ENCODE measurements at regions not wholly inside any gene's neighbourhood (a gene's known extent, or its start where the extent isn't known, plus 50 kb on each side); places are given as distances from the start of the nearest gene placed in this dataset.

DNA sequence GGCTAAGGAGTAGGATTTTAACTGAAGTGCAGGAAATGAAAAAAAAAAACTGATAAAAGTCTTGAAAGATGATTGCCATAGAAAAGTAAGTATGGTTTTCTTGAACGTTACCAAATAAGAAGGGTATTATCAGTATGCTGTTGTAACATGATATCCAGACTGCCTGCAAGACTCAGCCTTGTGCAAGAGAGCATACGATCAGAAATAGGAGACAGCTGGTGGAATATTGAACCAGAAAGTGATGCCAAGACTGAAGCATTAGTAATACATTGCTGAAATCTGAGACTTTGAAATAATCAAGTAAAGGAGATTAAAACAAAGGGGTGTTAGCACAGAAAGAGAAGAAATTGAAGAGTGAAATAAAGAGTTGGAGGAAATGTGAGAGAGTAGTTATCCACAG lies 452.7 kb upstream of the CNTN5 start:
- no peak overlapping the region for H3K4me3 Mint-ChIP-seq
- peaks cover 15% of the 10 kb centered on the region for H3K9me3 Mint-ChIP-seq
- DNase-seq (ENCODE audit: low spot score) = no peak
- no peaks in the 10 kb centered on the region for H3K36me3 Mint-ChIP-seq (ENCODE audit: low read depth)
- no peaks in the 10 kb centered on the region for H3K27me3 Mint-ChIP-seq (ENCODE audit: low read depth)
- H3K4me1 Mint-ChIP-seq (ENCODE audit: low read depth) = no peaks in the 10 kb centered on the region
- H3K27ac Mint-ChIP-seq = no peak overlapping the region

DNA sequence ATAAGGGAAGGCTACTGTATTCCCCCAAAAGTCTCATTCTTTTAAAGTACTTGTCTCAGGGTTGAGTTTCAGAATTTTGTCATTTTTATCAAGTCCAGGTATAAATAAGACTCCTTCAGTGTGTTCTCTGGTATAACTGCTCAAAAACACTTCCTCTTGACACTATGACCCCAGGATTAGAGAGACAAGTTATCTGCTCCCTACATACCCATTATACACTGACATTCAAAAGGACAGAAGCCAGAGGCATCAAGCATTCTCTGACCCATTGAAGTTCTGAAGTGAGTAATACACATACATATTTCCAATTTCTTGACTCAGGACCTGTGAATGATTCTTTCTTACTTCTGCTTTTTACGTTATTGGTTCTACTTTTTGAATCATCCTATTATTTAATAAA lies 447.8 kb upstream of the CNTN5 start:
- DNase-seq (ENCODE audit: low spot score) = no peak
- no peaks in the 10 kb centered on the region for H3K4me1 Mint-ChIP-seq (ENCODE audit: low read depth)
- peaks cover 20% of the 10 kb centered on the region for H3K9me3 Mint-ChIP-seq
- H3K36me3 Mint-ChIP-seq (ENCODE audit: low read depth) = no peaks in the 10 kb centered on the region
- no peak overlapping the region for H3K4me3 Mint-ChIP-seq
- H3K27me3 Mint-ChIP-seq (ENCODE audit: low read depth) = no peaks in the 10 kb centered on the region
- H3K27ac Mint-ChIP-seq = no peak overlapping the region

DNA sequence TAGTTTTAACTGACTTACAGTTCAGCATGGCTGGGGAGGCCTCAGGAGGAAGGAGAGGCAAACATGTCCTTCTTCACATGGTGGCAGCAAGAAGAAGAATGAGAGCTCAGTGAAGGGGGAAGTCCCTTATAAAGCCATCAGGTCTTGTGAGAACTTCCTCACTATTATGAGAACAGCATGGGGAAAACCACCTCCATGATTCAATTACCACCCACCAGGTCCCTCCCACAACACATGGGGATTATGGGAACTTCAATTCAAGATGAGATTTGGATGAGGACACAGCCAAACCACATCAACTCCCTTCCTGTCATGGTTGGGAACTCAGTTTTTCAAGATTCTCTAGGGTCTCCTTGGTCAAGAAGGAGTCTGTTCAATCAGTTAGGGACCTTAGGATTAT lies 432.9 kb upstream of the CNTN5 start:
- Mint-ChIP-seq H3K27me3 (ENCODE audit: low read depth) (no peaks in the 10 kb centered on the region), H3K27ac (no peak overlapping the region), H3K36me3 (ENCODE audit: low read depth) (no peaks in the 10 kb centered on the region), H3K4me3 (no peak overlapping the region), H3K4me1 (ENCODE audit: low read depth) (no peaks in the 10 kb centered on the region), H3K9me3 (peaks cover 4% of the 10 kb centered on the region)
- no peak for DNase-seq (ENCODE audit: low spot score)

DNA sequence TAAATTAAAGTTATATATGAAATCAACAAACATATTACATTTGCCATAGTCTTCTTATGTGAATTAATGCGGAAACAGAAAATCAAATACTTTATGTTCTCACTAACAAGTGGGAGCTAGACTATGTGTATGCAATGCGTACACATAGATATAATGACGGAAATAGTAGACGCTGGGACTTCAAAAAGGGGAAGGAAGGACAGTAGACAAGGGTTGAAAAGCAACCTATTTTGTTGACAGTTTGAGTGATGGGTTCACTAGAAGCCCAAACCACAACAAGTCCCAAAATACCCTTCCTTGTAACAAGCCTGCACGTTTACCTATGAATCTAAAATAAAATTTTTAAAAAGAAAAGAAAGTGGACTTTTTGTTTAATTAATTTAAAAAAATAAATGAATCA lies 430.8 kb upstream of the CNTN5 start:
- H3K36me3 Mint-ChIP-seq (ENCODE audit: low read depth) = no peaks in the 10 kb centered on the region
- no peak overlapping the region for H3K4me3 Mint-ChIP-seq
- no peaks in the 10 kb centered on the region for H3K4me1 Mint-ChIP-seq (ENCODE audit: low read depth)
- H3K27me3 Mint-ChIP-seq (ENCODE audit: low read depth) = no peaks in the 10 kb centered on the region
- H3K27ac Mint-ChIP-seq = no peak overlapping the region
- peaks cover 17% of the 10 kb centered on the region for H3K9me3 Mint-ChIP-seq
- no peak for DNase-seq (ENCODE audit: low spot score)

DNA sequence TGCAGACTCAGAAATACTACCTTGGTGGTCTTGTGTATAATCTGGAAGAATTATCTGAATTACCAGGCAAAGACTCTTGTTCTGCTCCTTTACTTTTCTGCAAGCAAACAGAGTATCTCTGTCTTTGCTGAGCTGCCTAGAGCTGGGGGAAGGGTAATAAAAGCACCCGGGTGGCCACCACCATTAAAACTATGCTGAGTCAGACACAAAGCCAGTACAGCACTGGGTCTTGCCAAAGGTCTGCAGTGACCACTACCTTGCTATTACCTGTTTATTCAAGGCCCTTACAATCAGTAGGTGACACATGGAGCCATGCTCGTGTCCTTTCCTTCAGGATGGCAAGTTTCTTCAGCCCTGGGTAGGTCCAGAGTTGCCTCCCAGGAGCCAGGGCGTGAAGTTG lies 420.6 kb upstream of the CNTN5 start:
- H3K27me3 Mint-ChIP-seq (ENCODE audit: low read depth) = no peaks in the 10 kb centered on the region
- H3K36me3 Mint-ChIP-seq (ENCODE audit: low read depth) = no peaks in the 10 kb centered on the region
- DNase-seq (ENCODE audit: low spot score) = no peak
- H3K27ac Mint-ChIP-seq = no peak overlapping the region
- H3K4me3 Mint-ChIP-seq = no peak overlapping the region
- no peaks in the 10 kb centered on the region for H3K4me1 Mint-ChIP-seq (ENCODE audit: low read depth)
- peaks cover 43% of the 10 kb centered on the region for H3K9me3 Mint-ChIP-seq

DNA sequence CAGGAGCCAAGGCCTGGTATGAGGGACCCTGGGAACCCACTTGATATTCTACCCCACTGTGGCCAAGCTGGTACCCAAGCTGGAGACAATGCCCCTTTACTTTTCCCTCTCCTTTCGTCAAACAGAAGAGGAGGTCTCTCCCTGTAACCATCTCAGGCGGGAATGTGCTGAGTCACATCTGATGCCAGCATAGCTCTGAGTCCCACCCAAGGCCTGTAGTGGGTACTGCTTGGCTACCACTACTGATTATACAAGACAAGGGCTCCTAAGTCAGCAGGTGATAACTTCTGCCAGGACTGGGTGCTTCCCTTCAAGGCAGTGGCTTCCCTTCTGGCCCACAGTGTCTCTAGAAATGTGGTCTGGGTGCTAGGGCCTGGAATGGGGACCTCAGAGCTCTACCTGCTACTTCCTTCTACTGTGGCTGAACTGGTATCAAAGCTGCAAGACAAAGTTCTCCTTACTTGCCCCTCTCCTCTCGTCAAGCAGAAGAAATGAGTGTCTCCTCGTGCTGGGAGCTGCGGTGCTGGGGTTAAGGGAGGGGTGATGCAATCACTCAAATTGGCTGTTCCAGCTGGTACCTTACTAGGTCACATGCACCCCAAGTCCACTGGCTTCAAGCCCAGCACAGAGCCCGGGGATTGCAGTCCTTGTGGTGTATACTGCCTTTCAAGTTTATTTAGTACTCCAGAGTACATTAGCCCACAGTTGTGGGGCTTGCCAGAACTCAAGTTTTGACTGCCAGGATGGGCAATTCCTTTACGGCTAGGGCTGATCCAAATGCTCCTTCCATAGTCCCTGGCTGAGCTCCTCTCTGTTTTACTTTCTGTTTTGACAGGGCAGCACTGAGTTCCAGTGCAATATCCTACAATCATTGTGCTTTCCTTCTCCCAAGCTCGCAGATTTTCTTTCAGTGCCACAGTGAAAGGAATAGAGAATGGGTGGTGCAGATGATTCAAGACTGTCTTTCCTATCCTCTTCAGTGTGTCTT lies 419.7 kb upstream of the CNTN5 start:
- no peaks in the 10 kb centered on the region for H3K4me1 Mint-ChIP-seq (ENCODE audit: low read depth)
- no peak for DNase-seq (ENCODE audit: low spot score)
- H3K36me3 Mint-ChIP-seq (ENCODE audit: low read depth) = no peaks in the 10 kb centered on the region
- no peaks in the 10 kb centered on the region for H3K27me3 Mint-ChIP-seq (ENCODE audit: low read depth)
- H3K4me3 Mint-ChIP-seq = no peak overlapping the region
- H3K9me3 Mint-ChIP-seq = peaks cover 49% of the 10 kb centered on the region
- H3K27ac Mint-ChIP-seq = no peak overlapping the region

DNA sequence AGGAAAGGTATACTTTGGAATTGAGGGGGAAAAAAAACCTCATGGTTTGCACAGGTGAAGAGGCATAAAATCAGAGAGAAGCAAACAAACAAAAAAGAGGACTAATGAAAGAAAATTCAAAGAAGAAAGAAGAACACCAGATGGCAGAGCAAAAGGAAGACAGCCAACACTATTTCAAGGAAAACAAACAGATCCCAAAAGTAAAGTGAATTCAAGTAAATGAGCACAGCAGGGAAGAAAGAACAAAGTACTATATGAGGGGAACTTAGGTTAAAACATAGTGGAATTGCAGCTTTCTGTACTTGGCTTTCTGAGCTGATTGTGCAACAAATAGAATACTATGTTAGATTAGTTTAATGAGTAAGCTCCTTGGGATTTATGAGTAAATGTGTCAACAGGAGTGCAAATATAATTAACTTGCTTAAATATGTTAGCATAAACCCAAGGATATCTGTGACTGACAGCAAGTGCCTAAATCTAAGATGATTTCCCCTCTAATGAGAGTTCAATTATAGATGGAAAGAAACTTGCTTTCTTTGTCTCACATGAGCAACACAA lies 404.6 kb upstream of the CNTN5 start:
- DNase-seq (ENCODE audit: low spot score) = no peak
- peaks cover 24% of the 10 kb centered on the region for H3K9me3 Mint-ChIP-seq
- H3K36me3 Mint-ChIP-seq (ENCODE audit: low read depth) = no peaks in the 10 kb centered on the region
- H3K4me1 Mint-ChIP-seq (ENCODE audit: low read depth) = no peaks in the 10 kb centered on the region
- H3K27me3 Mint-ChIP-seq (ENCODE audit: low read depth) = no peaks in the 10 kb centered on the region
- H3K4me3 Mint-ChIP-seq = no peak overlapping the region
- H3K27ac Mint-ChIP-seq = no peak overlapping the region

DNA sequence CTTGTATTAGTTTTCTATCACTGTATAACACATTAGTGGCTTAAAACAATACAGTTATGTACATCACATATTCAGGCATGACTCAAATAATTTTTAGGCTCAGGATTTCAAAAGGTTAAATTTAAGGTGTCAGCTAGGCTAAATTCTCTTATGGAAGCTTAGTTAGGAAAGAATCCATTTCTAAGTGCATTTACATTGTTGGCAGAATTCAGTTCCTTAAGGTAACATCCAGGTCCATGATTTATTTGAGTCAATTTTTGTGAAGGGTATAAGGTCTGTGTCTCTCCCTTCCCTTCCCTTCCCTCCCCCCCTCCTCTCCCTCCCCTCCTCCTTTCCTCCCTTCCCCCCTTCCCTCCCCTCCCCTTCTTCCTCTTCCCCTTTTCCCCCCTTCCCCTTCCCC lies 399.0 kb upstream of the CNTN5 start:
- DNase-seq (ENCODE audit: low spot score) = no peak
- no peak overlapping the region for H3K4me3 Mint-ChIP-seq
- peaks cover 50% of the 10 kb centered on the region for H3K9me3 Mint-ChIP-seq
- no peaks in the 10 kb centered on the region for H3K36me3 Mint-ChIP-seq (ENCODE audit: low read depth)
- H3K27me3 Mint-ChIP-seq (ENCODE audit: low read depth) = no peaks in the 10 kb centered on the region
- H3K4me1 Mint-ChIP-seq (ENCODE audit: low read depth) = no peaks in the 10 kb centered on the region
- no peak overlapping the region for H3K27ac Mint-ChIP-seq

DNA sequence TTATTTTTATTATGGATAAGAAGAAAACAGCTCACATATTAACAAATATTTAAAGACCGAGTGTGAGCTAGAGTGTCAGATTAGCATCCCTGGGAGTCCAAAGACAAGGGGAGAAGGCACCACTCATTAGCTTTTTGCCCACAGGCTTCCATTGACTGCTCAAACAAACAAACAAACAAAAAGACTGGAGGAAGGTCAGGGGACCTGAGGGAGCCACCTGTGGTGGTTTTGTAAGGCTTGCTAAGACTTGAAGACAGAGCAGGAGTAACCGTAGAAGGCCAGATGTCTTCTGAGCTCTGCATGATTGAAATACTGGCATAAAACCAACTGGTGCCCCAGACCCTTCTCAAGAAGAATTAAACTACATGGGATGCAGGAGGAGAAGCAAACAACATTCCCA lies 395.2 kb upstream of the CNTN5 start:
- no peak for DNase-seq (ENCODE audit: low spot score)
- Mint-ChIP-seq H3K9me3 (peaks cover 39% of the 10 kb centered on the region), H3K27me3 (ENCODE audit: low read depth) (no peaks in the 10 kb centered on the region), H3K36me3 (ENCODE audit: low read depth) (no peaks in the 10 kb centered on the region), H3K4me3 (no peak overlapping the region), H3K27ac (no peak overlapping the region), H3K4me1 (ENCODE audit: low read depth) (no peaks in the 10 kb centered on the region)

DNA sequence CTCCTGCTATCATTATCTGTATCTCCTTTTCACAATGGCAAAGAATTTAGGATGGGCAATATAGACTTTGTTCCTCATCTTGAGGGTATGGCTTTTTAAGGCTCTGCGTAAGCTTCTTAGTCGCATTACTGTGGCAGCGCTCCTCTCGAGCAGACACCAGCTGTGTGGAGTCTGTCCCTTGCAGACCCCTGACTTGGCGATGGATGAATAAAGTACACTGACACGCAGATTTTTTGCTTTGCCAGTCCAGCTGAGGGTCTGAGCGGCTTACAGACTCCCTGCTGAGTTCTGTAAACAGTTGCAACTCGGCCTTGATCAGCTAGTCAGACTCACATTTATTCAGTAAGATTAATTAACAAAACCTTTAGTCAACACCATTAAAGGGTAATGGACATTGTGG lies 390.0 kb upstream of the CNTN5 start:
- Mint-ChIP-seq H3K36me3 (ENCODE audit: low read depth) (no peaks in the 10 kb centered on the region), H3K9me3 (peaks cover 21% of the 10 kb centered on the region), H3K27ac (no peak overlapping the region), H3K4me3 (no peak overlapping the region), H3K4me1 (ENCODE audit: low read depth) (no peaks in the 10 kb centered on the region), H3K27me3 (ENCODE audit: low read depth) (no peaks in the 10 kb centered on the region)
- no peak for DNase-seq (ENCODE audit: low spot score)

DNA sequence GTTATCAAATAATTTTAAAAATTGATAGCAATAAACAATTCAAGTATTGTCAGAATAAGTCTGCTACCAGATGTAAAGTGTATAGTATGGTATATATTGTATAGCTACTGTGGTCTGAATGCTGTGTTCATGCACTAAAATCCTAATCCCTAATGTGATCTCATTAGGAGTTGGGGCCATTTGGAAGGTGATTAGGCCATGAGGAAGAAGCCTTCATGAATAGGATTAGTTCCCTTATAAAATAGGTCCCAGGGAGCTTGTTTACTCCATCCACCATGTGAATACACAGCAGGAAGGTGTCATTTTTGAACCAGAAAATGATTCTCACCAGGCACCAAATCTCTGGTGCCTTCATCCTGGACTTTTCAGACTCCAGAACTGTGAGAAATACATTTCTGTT lies 363.0 kb upstream of the CNTN5 start:
- Mint-ChIP-seq H3K27me3 (ENCODE audit: low read depth) (no peaks in the 10 kb centered on the region), H3K27ac (no peak overlapping the region), H3K4me3 (no peak overlapping the region), H3K9me3 (peaks cover 29% of the 10 kb centered on the region), H3K36me3 (ENCODE audit: low read depth) (no peaks in the 10 kb centered on the region), H3K4me1 (ENCODE audit: low read depth) (no peaks in the 10 kb centered on the region)
- no peak for DNase-seq (ENCODE audit: low spot score)

DNA sequence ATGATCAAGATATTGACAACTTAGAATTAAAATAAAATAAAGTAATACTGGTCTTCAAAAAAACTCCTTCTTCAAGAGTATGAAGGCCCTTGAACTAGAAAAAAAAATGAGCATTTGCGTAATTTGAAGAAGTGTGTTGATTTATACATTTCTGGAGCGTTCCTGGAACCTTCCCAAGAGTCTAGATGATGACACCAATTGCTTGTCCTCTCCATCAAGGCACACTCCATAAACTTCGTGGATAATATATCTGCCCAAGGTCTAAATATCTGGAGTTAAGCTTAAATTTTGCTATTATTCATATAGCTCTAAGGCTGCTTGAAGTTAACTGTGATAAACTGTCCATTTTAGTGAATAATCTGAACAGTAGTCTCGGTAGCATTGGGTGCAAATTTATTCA lies 361.3 kb upstream of the CNTN5 start:
- Mint-ChIP-seq H3K4me1 (ENCODE audit: low read depth) (no peaks in the 10 kb centered on the region), H3K27me3 (ENCODE audit: low read depth) (no peaks in the 10 kb centered on the region), H3K9me3 (peaks cover 28% of the 10 kb centered on the region), H3K36me3 (ENCODE audit: low read depth) (no peaks in the 10 kb centered on the region), H3K27ac (no peak overlapping the region), H3K4me3 (no peak overlapping the region)
- DNase-seq (ENCODE audit: low spot score) = no peak

DNA sequence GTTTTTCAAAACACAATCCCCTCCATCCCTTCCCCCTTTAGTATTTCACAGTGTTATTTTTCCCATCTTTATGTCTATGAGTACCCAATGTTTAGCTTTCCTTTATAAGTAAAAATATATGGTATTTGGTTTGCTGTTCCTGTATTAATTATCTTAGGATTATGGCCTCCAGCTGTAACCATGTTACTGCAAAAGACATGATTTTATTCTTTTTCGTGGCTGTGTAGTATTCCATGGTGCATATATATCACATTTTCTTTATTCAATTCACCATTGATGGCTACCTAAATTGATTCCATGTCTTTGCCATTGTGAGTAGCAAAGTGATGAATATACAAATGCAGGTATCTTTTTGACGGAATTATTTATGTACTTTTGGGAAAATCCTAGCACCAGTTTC lies 346.4 kb upstream of the CNTN5 start:
- Mint-ChIP-seq H3K9me3 (peaks cover 33% of the 10 kb centered on the region), H3K36me3 (ENCODE audit: low read depth) (no peaks in the 10 kb centered on the region), H3K4me1 (ENCODE audit: low read depth) (no peaks in the 10 kb centered on the region), H3K27ac (no peak overlapping the region), H3K4me3 (no peak overlapping the region), H3K27me3 (ENCODE audit: low read depth) (no peaks in the 10 kb centered on the region)
- DNase-seq (ENCODE audit: low spot score) = no peak

DNA sequence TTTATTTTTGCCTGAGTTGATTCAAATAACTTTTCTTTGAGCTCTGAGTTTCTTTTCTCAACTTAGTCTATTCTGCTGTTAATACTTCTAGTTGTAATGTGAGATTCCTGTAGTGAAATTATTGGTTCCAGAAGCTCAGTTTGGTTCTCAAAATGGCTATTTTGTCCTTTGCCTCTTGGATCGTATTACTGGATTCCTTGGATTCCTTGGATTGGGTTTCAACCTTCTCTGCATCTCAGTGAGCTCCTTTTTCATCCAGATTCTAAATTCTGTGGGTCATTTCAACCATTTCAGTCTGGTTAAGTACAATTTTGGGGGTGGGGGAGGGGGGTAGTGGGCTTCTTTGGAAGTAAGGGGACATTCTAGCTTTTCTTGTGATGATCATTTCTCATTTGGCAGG lies 341.1 kb upstream of the CNTN5 start:
- Mint-ChIP-seq H3K9me3 (peaks cover 32% of the 10 kb centered on the region), H3K27me3 (ENCODE audit: low read depth) (no peaks in the 10 kb centered on the region), H3K4me1 (ENCODE audit: low read depth) (no peaks in the 10 kb centered on the region), H3K4me3 (no peak overlapping the region), H3K36me3 (ENCODE audit: low read depth) (no peaks in the 10 kb centered on the region), H3K27ac (no peak overlapping the region)
- DNase-seq (ENCODE audit: low spot score) = no peak

DNA sequence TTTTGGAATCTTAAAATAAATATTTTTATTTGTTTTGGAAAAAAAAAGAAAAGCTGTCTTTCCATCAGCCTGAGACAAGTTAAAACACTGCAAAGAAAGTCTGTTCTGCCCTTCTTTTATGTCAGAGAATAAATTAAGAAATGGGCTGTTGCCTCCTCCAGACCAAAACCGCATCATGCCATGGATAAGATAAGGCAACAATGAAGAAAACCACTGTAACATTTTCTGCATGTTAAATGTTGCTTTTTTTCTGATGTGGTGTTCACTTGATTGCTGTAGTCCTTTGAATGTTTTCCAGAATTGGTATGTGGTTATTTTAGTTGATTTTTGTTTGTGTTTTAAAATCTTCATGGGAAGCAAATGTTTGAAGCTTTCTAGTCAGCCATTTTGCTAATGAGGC lies 319.2 kb upstream of the CNTN5 start:
- H3K27me3 Mint-ChIP-seq (ENCODE audit: low read depth) = no peaks in the 10 kb centered on the region
- H3K36me3 Mint-ChIP-seq (ENCODE audit: low read depth) = no peaks in the 10 kb centered on the region
- peaks cover 17% of the 10 kb centered on the region for H3K9me3 Mint-ChIP-seq
- H3K27ac Mint-ChIP-seq = no peak overlapping the region
- H3K4me3 Mint-ChIP-seq = no peak overlapping the region
- H3K4me1 Mint-ChIP-seq (ENCODE audit: low read depth) = no peaks in the 10 kb centered on the region
- DNase-seq (ENCODE audit: low spot score) = no peak

All from T-helper 2 cell treated with Interferon-gamma antibody and Interleukin-4, amounts not matched to agents 5 μg/mL and 100 μg/mL, for 36 hours (primary cell).